GM19328 (cell line): ENCODE measurements at regions not wholly inside any gene's neighbourhood (a gene's known extent, or its start where the extent isn't known, plus 50 kb on each side); places are given as distances from the start of the nearest gene placed in this dataset.
"Not testable (repeated sequence)": the region's sequence is repeated elsewhere in the genome, so short reads cannot be mapped to it uniquely, and the experiment has no call there.

ENCODE experiments used
- ATAC-seq: cut with Tn5 transposase; IDR thresholded peaks from one replicate; pipeline ENCODE4 v1.9.1; 2021; ENCODE audit warnings: mild to moderate bottlenecking, moderate library complexity; ENCODE audit not compliant: unreplicated experiment

DNA sequence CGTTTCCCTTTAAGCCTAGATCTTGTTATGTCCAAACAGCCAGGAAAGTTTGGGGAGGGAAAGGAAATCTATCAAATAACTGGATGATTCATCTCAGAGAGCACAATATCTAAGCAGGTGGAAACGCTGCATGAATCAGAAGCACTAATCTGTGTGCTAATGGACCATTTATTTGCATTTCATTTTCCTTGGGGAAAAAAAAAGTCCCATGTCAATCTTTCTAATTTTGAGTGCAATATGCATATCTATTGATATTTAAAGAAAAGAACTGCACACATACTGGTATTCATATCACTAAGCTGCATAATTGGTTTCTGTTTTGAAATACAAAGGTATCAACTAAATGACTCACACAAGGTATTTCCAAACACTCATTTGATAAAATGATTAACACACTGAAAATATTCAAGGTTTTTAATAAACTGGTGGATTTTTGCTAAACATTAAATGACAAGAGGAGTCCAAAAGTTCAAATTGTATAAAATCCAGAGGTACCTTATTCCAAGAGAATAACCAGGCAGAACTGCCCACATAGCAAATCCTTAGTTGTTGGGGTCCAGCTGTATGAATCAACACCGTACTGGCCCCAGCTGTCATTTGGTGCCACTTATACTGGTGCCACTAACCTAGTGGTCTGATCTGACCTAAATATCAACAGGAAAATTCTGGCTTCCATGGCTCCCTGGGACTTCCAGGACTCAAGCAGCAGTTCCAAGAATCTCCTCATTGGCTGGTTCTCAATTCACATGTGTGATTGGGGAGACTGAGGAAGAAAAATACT, 122.2 kb upstream of the SP4 start:
- ATAC-seq = no peak

GRCh38 chr7:21314954-21315353, 112.9 kb upstream of the SP4 start:
- ATAC-seq = no peak

DNA sequence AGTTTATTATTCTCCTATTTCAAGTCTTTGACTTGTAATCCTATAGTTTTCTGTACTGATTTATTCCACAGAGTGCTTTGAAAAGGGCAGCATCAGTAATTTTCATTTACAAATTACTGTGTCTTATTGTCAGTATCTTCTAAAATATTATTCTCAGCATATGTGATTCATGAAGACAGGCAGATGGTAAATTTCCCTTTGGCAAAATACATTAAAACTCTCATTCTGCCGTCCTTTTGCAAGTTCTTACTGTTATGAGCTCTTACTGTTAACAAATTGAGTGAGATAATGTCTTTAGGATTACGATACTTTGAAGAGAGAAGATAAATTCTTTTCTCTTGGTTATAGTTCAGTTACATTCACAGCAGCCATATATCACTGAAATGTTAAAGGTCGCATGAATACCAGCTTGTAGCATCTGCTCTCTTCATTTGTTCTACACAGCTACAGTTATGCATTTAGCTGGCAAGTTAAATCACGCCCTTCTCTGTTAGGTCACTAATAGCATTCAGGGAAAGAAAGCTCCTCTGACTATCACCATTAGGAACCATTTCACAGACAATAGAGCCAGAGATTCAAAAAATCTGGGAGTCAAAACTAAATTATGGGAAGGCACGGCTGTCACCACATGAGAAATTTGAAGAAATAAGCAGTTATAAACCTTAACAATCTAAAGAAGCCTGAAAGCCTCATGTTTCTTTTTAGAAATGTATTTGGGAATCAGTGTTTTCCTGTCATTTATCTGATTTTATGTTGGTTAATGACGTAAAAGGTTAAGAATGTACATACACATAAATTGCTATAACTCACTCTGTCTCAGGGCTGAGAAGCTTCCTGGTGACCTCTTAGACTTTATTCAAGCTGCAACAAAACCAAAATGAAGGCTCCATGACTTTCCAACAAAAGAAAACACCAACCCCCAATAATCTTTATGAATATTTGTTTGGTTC, 109.6 kb upstream of the SP4 start:
- ATAC-seq = no peak

DNA sequence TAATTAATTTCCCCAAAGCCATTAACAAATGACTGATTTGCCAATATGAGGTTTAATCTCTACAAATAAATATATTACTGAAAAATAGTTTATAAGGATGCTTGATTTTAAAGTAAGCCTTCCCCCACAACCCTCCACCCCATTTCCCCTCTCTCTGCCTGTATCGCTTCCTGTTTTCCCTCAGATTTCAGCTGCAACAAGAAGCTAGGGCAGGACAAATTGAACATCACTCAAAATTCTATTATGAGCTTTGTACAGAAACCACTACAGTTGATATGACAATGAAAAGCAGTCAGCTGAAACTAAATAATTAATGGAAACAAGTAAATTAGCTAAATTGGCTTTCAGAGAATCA, 109.0 kb upstream of the SP4 start:
- no peak for ATAC-seq

- no peak for ATAC-seq
These were observed 101.6 kb upstream of the SP4 start for GRCh38 chr7:21326241-21326640.

- ATAC-seq = no peak
These were observed 101.0 kb upstream of the SP4 start for GRCh38 chr7:21326921-21327320.

DNA sequence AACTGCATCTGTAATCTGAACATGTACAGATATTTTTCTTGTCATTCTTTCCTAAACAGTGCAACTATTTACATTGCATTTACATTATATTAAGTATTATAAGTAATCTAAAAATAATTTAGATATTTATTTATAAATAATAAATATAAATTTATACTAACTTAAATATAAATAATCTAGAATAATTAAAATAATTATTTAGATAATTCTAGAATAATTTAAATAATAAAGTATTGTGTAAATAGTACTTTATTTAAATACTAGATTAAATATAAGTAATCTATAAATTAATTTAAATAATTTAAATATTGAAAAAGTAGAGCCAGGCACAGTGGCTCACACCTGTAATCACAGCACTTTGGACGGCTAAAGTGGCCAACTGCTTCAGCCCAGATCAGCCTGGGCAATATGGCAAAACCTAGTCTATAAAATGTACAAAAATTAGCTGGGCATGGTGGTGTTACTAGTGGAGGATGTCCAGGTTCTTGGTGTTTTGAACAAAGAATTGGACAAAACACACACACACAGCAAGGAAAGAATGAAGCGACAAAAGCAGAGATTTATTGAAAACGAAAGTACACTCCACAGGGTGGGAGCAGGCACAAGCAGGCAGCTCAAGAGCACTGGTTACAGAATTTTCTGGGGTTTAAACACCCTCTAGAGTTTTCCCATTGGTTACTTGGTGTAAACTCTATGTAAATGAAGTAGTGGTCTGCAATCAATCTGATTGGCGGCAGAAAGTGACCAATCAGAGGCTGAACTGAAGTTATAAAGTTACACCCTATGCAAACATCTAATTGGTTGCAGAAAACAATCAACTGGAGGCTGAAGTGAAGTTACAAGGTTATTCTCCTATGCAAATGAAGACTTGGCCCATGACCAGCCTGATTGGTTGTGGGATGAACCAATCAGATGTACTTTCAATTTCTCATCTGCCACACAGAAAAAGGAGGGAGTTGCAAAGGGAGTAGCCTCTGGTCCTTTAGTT, 100.2 kb upstream of the SP4 start:
- no peak for ATAC-seq

- ATAC-seq = no peak
These were observed 97.3 kb upstream of the SP4 start for GRCh38 chr7:21330462-21331178.

DNA sequence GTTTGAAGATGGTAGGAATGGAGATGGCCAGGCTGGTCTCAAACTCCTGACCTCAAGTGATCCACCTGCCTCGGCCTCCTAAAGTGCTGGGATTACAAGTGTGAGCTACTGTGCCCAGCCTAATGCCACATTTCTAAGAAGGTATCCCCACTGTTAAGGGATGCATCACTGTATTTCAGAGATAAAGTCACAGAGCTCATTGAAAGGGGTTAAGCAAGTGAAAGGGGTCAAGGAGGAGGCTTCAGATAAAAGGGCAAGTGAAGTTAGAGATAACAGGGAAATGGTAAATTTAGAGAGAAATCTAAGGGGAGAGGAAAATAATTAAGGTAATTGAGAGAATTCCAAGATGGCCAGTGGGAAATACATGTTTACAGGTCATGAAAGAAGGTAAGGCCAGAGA, 93.0 kb upstream of the SP4 start:
- ATAC-seq = no peak

- no peak for ATAC-seq
These were observed 91.1 kb upstream of the SP4 start for GRCh38 chr7:21336743-21337142.

- ATAC-seq = no peak
These were observed 89.1 kb upstream of the SP4 start for GRCh38 chr7:21338728-21339164.

DNA sequence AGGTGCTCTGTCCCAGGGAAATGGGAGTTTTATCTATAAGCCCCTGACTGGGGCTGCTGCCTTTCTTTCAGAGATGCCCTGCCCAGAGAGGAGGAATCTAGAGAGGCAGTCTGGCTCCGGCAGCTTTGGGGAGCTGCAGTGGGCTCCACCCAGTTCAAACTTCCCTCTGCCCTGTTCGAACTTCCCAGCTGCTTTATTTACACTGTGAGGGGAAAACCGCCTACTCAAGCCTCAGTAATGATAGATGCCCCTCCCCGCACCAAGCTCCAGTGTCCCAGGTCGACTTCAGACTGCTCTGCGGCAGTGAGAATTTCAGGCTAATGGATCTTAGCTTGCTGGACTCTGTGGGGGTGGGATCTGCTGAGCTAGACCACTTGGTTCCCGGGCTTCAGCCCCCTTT, 83.0 kb upstream of the SP4 start:
- ATAC-seq = not testable (repeated sequence)

GRCh38 chr7:21345361-21345760, 82.5 kb upstream of the SP4 start:
- no peak for ATAC-seq

GRCh38 chr7:21346297-21346696, 81.6 kb upstream of the SP4 start:
- ATAC-seq = no peak

DNA sequence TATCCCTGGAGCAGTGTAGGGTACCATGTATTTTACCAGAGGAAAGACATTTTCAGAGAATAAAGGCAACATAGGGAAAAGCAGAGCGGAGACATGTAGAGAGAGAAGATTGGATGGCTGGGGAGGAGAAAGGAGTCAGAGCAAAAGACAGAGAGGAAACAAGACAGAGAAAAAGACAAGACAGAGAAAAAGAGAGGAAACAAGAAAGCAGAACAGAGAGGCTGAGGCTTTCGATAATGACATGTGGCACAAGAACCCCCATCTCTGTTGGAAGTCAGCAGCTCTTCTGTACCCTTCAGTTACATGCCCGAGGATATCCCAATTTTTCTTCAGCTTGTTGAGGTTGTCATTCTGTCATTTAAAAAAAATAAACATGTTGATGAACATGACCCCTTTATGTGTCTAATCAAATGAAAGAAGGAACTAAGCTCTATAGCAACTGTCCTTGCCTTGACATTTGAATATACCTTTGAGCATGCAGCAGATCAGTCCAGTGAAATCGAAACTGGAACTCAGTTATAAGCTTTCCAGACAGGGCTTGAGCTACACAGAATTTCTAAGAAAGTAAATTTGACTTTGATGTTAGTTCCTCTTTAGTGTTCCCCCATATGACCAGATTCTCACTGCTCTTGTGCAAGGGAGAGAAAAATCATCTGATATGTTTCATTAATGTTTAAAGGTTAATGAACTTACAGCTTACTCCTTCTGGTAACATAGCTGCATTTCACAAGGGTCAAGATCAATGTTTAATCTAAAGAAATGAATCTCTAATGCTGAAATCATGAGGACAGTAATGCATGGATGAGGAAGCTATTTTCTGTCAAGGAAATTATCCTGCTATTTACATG, 75.1 kb upstream of the SP4 start:
- ATAC-seq = peak; percentile 76

DNA sequence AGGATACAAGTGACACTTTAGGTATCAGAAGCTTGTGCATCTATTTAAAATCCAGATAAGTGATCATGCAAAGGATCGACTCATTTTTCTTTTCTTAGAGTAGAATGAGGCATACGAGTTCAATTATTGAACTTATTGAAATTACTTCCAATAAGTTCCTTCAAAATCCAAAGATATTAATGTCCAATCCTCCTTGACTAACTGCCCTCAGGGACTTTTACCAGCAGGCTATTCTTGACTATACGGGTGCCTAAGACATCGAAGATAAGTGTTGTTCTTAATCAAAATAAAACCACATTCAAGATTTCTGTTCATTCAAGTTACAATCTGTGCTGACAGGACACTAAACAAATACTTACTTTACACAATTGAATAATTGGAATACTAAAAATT, 74.5 kb upstream of the SP4 start:
- no peak for ATAC-seq

GRCh38 chr7:21354284-21354683, 73.6 kb upstream of the SP4 start:
- ATAC-seq = no peak

DNA sequence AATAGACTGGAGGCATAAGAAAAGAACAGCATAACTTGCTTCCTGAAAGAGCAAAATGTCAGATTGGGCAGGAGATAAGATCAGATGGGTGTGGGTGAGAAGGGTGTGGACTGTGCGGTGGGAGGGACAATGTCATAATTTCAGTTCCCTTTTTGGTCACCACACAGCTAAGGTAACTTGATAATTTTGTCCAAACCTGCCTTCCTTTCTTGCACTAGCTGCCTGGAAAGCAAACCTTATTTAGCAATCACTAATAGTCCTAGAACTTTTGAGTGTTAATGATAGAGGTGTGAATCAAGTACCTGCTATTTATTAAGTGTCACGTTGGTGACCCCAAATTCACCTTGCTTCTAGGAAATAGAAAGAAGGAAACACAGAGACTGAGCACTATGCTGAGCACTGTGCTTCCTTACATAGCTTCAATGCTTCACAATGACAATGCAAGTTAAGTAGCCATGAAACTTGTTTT, 72.4 kb upstream of the SP4 start:
- peak; percentile 67 for ATAC-seq

GRCh38 chr7:21356616-21357015, 71.3 kb upstream of the SP4 start:
- ATAC-seq = no peak
